ENCODE measurements at regions not wholly inside any gene's neighbourhood (a gene's known extent, or its start where the extent isn't known, plus 50 kb on each side); places are given as distances from the start of the nearest gene placed in this dataset.

DNA sequence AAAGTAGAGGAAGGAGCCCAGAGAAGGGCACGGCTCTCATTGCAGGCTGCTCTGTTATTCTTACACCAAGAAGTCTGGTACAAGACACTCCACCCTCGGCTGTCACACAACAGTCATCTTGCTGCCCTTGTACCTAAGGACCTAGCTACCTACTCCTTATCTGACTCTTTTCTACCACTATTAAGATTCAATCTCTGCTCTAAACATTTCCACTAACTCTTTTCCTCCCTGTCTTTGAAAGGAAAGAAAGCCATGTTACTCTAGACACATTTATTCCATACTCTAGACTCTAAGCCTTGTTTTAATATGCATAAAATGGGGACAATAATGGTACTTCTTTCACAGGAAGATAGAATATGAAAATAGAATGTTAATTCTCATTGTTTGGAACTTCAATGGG is 73.3 kb upstream of the C3orf49 start:
- TF ChIP-seq CTCF (IDR thresholded peaks at IDR 0.05; ENCODE audit: low read depth), result no peak

DNA sequence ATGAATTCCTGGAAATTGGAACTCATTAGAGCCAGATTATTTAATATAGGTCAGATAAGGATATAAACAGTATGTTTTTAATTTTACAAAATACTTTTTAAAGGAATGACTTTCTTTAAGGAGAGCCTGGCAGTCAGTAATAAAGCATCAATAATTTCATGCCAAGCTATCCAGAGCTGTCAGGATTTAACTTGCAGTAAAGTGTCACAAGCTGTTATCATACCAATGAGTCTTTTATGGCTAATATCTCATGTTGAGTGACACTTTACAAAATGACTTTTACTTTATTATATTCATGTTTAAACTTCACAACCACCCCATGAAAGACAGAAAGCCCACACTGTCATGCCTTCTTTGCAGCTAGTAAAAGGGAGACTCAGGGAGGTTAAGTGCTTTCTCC is 72.9 kb upstream of the C3orf49 start:
- no peak for TF ChIP-seq CTCF (IDR thresholded peaks at IDR 0.05; ENCODE audit: low read depth)

- TF ChIP-seq CTCF (IDR thresholded peaks at IDR 0.05; ENCODE audit: low read depth), result no peak
These were observed 67.6 kb upstream of the C3orf49 start for GRCh38 chr3:63751459-63751858.

GRCh38 chr3:63753567-63753966 is 65.5 kb upstream of the C3orf49 start:
- no peak for TF ChIP-seq CTCF (IDR thresholded peaks at IDR 0.05; ENCODE audit: low read depth)

DNA sequence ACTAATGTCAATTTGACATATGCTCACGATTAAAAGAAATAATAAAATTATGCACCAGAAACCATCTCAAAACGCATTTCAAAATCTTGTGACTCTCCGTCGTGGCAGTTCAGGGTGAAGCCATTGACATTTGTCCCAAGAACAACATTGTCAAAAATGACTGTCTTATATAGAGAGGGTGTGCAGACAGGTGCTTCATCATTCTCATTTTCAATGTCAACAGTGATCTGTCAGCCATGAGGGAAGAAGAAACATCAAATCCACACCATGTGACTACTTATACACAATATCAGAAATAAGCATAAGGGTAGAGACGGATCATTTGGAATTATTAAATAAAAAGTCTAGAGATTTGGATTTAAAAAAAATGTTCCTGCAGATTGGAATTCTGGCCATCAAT is 65.1 kb upstream of the C3orf49 start:
- TF ChIP-seq CTCF (IDR thresholded peaks at IDR 0.05; ENCODE audit: low read depth), result no peak

GRCh38 chr3:63762180-63762579 is 56.9 kb upstream of the C3orf49 start:
- no peak for TF ChIP-seq CTCF (IDR thresholded peaks at IDR 0.05; ENCODE audit: low read depth)

DNA sequence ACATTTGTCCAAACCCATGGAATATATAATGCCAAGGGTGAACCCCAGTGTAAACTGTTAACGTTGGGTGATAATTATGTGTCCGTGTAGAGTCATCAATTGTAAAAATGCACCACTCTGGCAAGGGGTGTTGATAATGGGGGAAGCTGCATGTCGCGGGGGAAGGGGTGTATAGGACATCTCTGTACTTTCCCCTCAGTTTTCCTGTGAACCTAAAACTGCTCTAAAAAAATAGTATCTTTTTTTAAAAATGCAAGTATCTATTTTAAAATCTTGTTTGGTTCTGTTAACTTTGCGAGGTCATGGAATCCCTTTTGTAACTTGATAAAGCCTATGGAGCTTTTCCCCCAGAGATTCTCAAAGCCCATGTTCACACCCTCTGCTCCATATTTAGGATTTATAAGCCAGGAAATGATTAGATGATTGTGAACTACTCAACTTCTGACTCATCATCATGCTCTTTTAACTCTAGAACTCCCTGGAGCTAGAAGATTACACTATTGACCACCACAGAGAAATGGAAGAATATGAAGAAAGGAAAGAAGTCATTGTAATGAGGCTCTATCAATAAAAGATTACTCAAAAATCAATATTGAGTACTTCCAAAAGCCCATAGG is 56.1 kb upstream of the C3orf49 start:
- TF ChIP-seq CTCF (IDR thresholded peaks at IDR 0.05; ENCODE audit: low read depth), result no peak

Data from subcutaneous adipose tissue (tissue), 1 donor.